ENCODE measurements at regions not wholly inside any gene's neighbourhood (a gene's known extent, or its start where the extent isn't known, plus 50 kb on each side); places are given as distances from the start of the nearest gene placed in this dataset.

DNA sequence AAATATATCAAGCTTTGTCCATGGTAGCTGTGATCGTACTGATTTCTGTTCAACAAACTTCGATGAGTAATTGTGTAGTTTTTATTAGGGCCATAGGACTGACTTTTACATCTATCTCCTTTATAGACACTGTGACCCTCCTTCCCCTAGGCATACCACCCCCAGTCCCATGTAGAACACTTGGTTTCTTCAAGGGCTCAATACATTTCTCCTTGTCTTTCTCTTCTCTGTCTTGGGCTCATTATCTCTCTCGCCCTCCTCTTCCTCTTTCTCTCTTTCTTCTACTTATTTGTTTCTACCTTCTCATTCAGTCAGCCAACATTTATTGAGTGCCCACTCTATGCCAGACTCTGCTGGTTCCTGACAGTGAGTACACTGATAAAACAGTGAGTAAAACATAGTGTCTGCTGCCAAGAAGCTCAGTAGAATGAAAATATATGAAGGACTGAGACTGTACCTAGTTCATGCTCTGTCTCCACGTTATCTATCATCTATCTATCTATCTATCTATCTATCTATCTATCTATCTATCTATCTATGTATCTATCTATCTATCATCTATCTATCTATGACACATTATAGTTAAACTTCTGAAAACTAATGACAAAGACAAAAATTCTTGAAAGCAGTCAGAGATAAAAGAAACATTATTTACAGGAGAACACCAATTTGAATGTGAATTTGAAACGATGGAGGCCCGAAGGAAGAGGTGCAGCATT is 122.8 kb downstream of the RBMX2 start:
- TF ChIP-seq, protein P1, sequence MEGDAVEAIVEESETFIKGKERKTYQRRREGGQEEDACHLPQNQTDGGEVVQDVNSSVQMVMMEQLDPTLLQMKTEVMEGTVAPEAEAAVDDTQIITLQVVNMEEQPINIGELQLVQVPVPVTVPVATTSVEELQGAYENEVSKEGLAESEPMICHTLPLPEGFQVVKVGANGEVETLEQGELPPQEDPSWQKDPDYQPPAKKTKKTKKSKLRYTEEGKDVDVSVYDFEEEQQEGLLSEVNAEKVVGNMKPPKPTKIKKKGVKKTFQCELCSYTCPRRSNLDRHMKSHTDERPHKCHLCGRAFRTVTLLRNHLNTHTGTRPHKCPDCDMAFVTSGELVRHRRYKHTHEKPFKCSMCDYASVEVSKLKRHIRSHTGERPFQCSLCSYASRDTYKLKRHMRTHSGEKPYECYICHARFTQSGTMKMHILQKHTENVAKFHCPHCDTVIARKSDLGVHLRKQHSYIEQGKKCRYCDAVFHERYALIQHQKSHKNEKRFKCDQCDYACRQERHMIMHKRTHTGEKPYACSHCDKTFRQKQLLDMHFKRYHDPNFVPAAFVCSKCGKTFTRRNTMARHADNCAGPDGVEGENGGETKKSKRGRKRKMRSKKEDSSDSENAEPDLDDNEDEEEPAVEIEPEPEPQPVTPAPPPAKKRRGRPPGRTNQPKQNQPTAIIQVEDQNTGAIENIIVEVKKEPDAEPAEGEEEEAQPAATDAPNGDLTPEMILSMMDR (IDR thresholded peaks at IDR 0.05), result no peak
- TF ChIP-seq POLR2A (IDR thresholded peaks at IDR 0.05), result no peak

Data from heart left ventricle (tissue), 13 donors.